ENCODE measurements at regions not wholly inside any gene's neighbourhood (a gene's known extent, or its start where the extent isn't known, plus 50 kb on each side); places are given as distances from the start of the nearest gene placed in this dataset.

GRCh38 chr5:68540798-68541590, 325.4 kb downstream of the PIK3R1 start:
- Histone ChIP-seq H3K27me3 (ENCODE audit: insufficient read depth, low read length) (no peaks in the 10 kb centered on the region), H3K27ac (ENCODE audit: low read depth, low read length) (no peak overlapping the region), H3K36me3 (ENCODE audit: insufficient read depth, low read length) (no peaks in the 10 kb centered on the region), H3K9me3 (ENCODE audit: control insufficient read depth in 1 of 2, low read length in 2 of 2) (no peaks in the 10 kb centered on the region), H3K4me1 (ENCODE audit: insufficient read depth, low read length) (no peaks in the 10 kb centered on the region), H3K4me3 (ENCODE audit: low read length in 2 of 2) (no peak overlapping the region)
- H3K4me3 Mint-ChIP-seq, result no peak overlapping the region
- no peak overlapping the region for H3K27ac Mint-ChIP-seq
- ChIA-PET CTCF (ENCODE audit: partially characterized antibody) (no interaction called here), POLR2A (ENCODE audit: partially characterized antibody) (no interaction called here)
- H3K9me3 Mint-ChIP-seq, result no peaks in the 10 kb centered on the region
- DNase-seq, result no peak
- H3K27me3 Mint-ChIP-seq, result peaks cover 23 to 25% of the 10 kb centered on the region in 2 donors
- H3K36me3 Mint-ChIP-seq, result no peaks in the 10 kb centered on the region
- peaks cover 0 to 1% (median 0%) of the 10 kb centered on the region in 4 donors for H3K4me1 Mint-ChIP-seq
- intact Hi-C loops (cut with micrococcal nuclease), result no loop called here

GRCh38 chr5:68542207-68542606, 326.7 kb downstream of the PIK3R1 start:
- no peaks in the 10 kb centered on the region for H3K36me3 ChIP-seq (ENCODE audit: insufficient read depth, low read length)
- no peaks in the 10 kb centered on the region for H3K9me3 ChIP-seq (ENCODE audit: control insufficient read depth in 1 of 2, low read length in 2 of 2)
- intact Hi-C loops (cut with micrococcal nuclease), result no loop called here
- no peak overlapping the region for H3K27ac Mint-ChIP-seq
- H3K4me1 Mint-ChIP-seq, result peaks cover 0 to 1% (median 0%) of the 10 kb centered on the region in 4 donors
- H3K9me3 Mint-ChIP-seq, result no peaks in the 10 kb centered on the region
- peaks cover 22 to 23% of the 10 kb centered on the region in 2 donors for H3K27me3 Mint-ChIP-seq
- no peak overlapping the region for H3K27ac ChIP-seq (ENCODE audit: low read depth, low read length)
- H3K36me3 Mint-ChIP-seq, result no peaks in the 10 kb centered on the region
- no peak overlapping the region for H3K4me3 ChIP-seq (ENCODE audit: low read length in 2 of 2)
- ChIA-PET CTCF (ENCODE audit: partially characterized antibody) (no interaction called here), POLR2A (ENCODE audit: partially characterized antibody) (no interaction called here)
- H3K4me3 Mint-ChIP-seq, result no peak overlapping the region
- no peak for DNase-seq
- H3K4me1 ChIP-seq (ENCODE audit: insufficient read depth, low read length), result no peaks in the 10 kb centered on the region
- H3K27me3 ChIP-seq (ENCODE audit: insufficient read depth, low read length), result no peaks in the 10 kb centered on the region

GRCh38 chr5:68543212-68543611, 327.7 kb downstream of the PIK3R1 start:
- intact Hi-C loops (cut with micrococcal nuclease), result no loop called here
- CTCF ChIA-PET (ENCODE audit: partially characterized antibody), result no interaction called here

GRCh38 chr5:68544091-68544647, 328.6 kb downstream of the PIK3R1 start:
- Mint-ChIP-seq H3K27ac (no peak overlapping the region), H3K9me3 (no peaks in the 10 kb centered on the region), H3K4me3 (no peak overlapping the region), H3K27me3 (peaks cover 12 to 13% of the 10 kb centered on the region in 2 donors), H3K36me3 (no peaks in the 10 kb centered on the region), H3K4me1 (peaks cover 0 to 1% (median 0%) of the 10 kb centered on the region in 4 donors)
- Histone ChIP-seq H3K9me3 (ENCODE audit: control insufficient read depth in 1 of 2, low read length in 2 of 2) (no peaks in the 10 kb centered on the region), H3K36me3 (ENCODE audit: insufficient read depth, low read length) (no peaks in the 10 kb centered on the region), H3K4me1 (ENCODE audit: insufficient read depth, low read length) (no peaks in the 10 kb centered on the region), H3K27ac (ENCODE audit: low read depth, low read length) (no peak overlapping the region), H3K4me3 (ENCODE audit: low read length in 2 of 2) (no peak overlapping the region), H3K27me3 (ENCODE audit: insufficient read depth, low read length) (no peaks in the 10 kb centered on the region)
- ChIA-PET CTCF (ENCODE audit: partially characterized antibody) (interaction anchor here (1.1 kb wide), 1 partner anchor 59 kb away, joined by 4 read pairs; no protein-coding TSS in a partner anchor), POLR2A (ENCODE audit: partially characterized antibody) (no interaction called here)
- intact Hi-C loops (cut with micrococcal nuclease), result no loop called here
- no peak for DNase-seq

More at GRCh38 chr5:68543212-68543611, 327.7 kb downstream of the PIK3R1 start:
- peaks cover 20 to 21% of the 10 kb centered on the region in 2 donors for H3K27me3 Mint-ChIP-seq
- H3K27ac Mint-ChIP-seq, result no peak overlapping the region
- POLR2A ChIA-PET (ENCODE audit: partially characterized antibody), result interaction anchor here (0.7 kb wide), 1 partner anchor 165 kb away, joined by 3 read pairs; no protein-coding TSS in a partner anchor
- H3K9me3 Mint-ChIP-seq, result no peaks in the 10 kb centered on the region
- Histone ChIP-seq H3K27me3 (ENCODE audit: insufficient read depth, low read length) (no peaks in the 10 kb centered on the region), H3K27ac (ENCODE audit: low read depth, low read length) (no peak overlapping the region), H3K4me3 (ENCODE audit: low read length in 2 of 2) (no peak overlapping the region), H3K36me3 (ENCODE audit: insufficient read depth, low read length) (no peaks in the 10 kb centered on the region), H3K9me3 (ENCODE audit: control insufficient read depth in 1 of 2, low read length in 2 of 2) (no peaks in the 10 kb centered on the region), H3K4me1 (ENCODE audit: insufficient read depth, low read length) (no peaks in the 10 kb centered on the region)
- H3K36me3 Mint-ChIP-seq, result no peaks in the 10 kb centered on the region
- DNase-seq, result no peak
- H3K4me3 Mint-ChIP-seq, result no peak overlapping the region
- H3K4me1 Mint-ChIP-seq, result peaks cover 0 to 1% (median 0%) of the 10 kb centered on the region in 4 donors

GRCh38 chr5:68544648-68545552, 329.3 kb downstream of the PIK3R1 start:
- no peaks in the 10 kb centered on the region for H3K9me3 ChIP-seq (ENCODE audit: control insufficient read depth in 1 of 2, low read length in 2 of 2)
- Mint-ChIP-seq H3K4me3 (no peak overlapping the region), H3K36me3 (no peaks in the 10 kb centered on the region), H3K27ac (no peak overlapping the region), H3K4me1 (peaks cover 0 to 1% (median 0%) of the 10 kb centered on the region in 4 donors), H3K9me3 (no peaks in the 10 kb centered on the region), H3K27me3 (peaks cover 7 to 8% of the 10 kb centered on the region in 2 donors)
- H3K36me3 ChIP-seq (ENCODE audit: insufficient read depth, low read length), result no peaks in the 10 kb centered on the region
- no peak for DNase-seq
- no peaks in the 10 kb centered on the region for H3K4me1 ChIP-seq (ENCODE audit: insufficient read depth, low read length)
- H3K27ac ChIP-seq (ENCODE audit: low read depth, low read length), result no peak overlapping the region
- CTCF ChIA-PET (ENCODE audit: partially characterized antibody), result interaction anchor here (1.1 kb wide), 1 partner anchor 59 kb away, joined by 4 read pairs; no protein-coding TSS in a partner anchor
- POLR2A ChIA-PET (ENCODE audit: partially characterized antibody), result interaction anchor here (0.6 kb wide), 1 partner anchor 124 kb away, joined by 3 read pairs; no protein-coding TSS in a partner anchor
- no peak overlapping the region for H3K4me3 ChIP-seq (ENCODE audit: low read length in 2 of 2)
- no peaks in the 10 kb centered on the region for H3K27me3 ChIP-seq (ENCODE audit: insufficient read depth, low read length)
- intact Hi-C loops (cut with micrococcal nuclease), result no loop called here

GRCh38 chr5:68545636-68546295, 330.2 kb downstream of the PIK3R1 start:
- no peaks in the 10 kb centered on the region for H3K4me1 ChIP-seq (ENCODE audit: insufficient read depth, low read length)
- H3K27ac ChIP-seq (ENCODE audit: low read depth, low read length), result no peak overlapping the region
- H3K36me3 ChIP-seq (ENCODE audit: insufficient read depth, low read length), result no peaks in the 10 kb centered on the region
- Mint-ChIP-seq H3K27ac (no peak overlapping the region), H3K27me3 (peaks cover 2% of the 10 kb centered on the region in 2 donors), H3K9me3 (no peaks in the 10 kb centered on the region), H3K4me1 (peaks cover 0 to 1% (median 0%) of the 10 kb centered on the region in 4 donors), H3K4me3 (no peak overlapping the region), H3K36me3 (no peaks in the 10 kb centered on the region)
- ChIA-PET POLR2A (ENCODE audit: partially characterized antibody) (no interaction called here), CTCF (ENCODE audit: partially characterized antibody) (no interaction called here)
- intact Hi-C loops (cut with micrococcal nuclease), result no loop called here
- H3K27me3 ChIP-seq (ENCODE audit: insufficient read depth, low read length), result no peaks in the 10 kb centered on the region
- H3K4me3 ChIP-seq (ENCODE audit: low read length in 2 of 2), result no peak overlapping the region
- no peaks in the 10 kb centered on the region for H3K9me3 ChIP-seq (ENCODE audit: control insufficient read depth in 1 of 2, low read length in 2 of 2)
- DNase-seq, result no peak

Measured in CD4-positive, alpha-beta memory T cell (primary cell).